GM18873 (cell line): ENCODE measurements at regions not wholly inside any gene's neighbourhood (a gene's known extent, or its start where the extent isn't known, plus 50 kb on each side); places are given as distances from the start of the nearest gene placed in this dataset.

Experiments
- ATAC-seq: cut with Tn5 transposase; IDR thresholded peaks from one replicate; pipeline ENCODE4 v1.9.1; 2021; ENCODE audit warnings: mild to moderate bottlenecking, moderate library complexity, moderate number of reproducible peaks; ENCODE audit not compliant: unreplicated experiment, low FRiP score

- no peak for ATAC-seq
Measured at GRCh38 chr12:98121963-98122362, 393.4 kb upstream of the TMPO start.

- no peak for ATAC-seq
Measured at GRCh38 chr12:98123021-98123461, 392.3 kb upstream of the TMPO start.

GRCh38 chr12:98126637-98127335 lies 388.6 kb upstream of the TMPO start:
- ATAC-seq, result no peak

GRCh38 chr12:98127336-98127679 lies 388.1 kb upstream of the TMPO start:
- no peak for ATAC-seq

GRCh38 chr12:98127854-98128253 lies 387.5 kb upstream of the TMPO start:
- ATAC-seq, result no peak

- ATAC-seq, result no peak
Measured at GRCh38 chr12:98136544-98136943, 378.8 kb upstream of the TMPO start.

GRCh38 chr12:98137278-98137677 lies 378.1 kb upstream of the TMPO start:
- no peak for ATAC-seq

- ATAC-seq, result no peak
Measured at GRCh38 chr12:98144953-98145352, 370.4 kb upstream of the TMPO start.

- ATAC-seq, result no peak
Measured at GRCh38 chr12:98146043-98146442, 369.3 kb upstream of the TMPO start.

GRCh38 chr12:98146487-98146886 lies 368.9 kb upstream of the TMPO start:
- ATAC-seq, result no peak

GRCh38 chr12:98149270-98149669 lies 366.1 kb upstream of the TMPO start:
- ATAC-seq, result peak; percentile 78

GRCh38 chr12:98149691-98150210 lies 365.6 kb upstream of the TMPO start:
- ATAC-seq, result no peak

GRCh38 chr12:98151105-98151590 lies 364.2 kb upstream of the TMPO start:
- no peak for ATAC-seq

GRCh38 chr12:98151984-98152383 lies 363.4 kb upstream of the TMPO start:
- no peak for ATAC-seq

- ATAC-seq, result no peak
Measured at GRCh38 chr12:98154850-98155249, 360.5 kb upstream of the TMPO start.

GRCh38 chr12:98156697-98157096 lies 358.7 kb upstream of the TMPO start:
- ATAC-seq, result no peak

GRCh38 chr12:98162906-98163678 lies 352.3 kb upstream of the TMPO start:
- ATAC-seq, result no peak

GRCh38 chr12:98172304-98172703 lies 343.1 kb upstream of the TMPO start:
- no peak for ATAC-seq

GRCh38 chr12:98172801-98173200 lies 342.6 kb upstream of the TMPO start:
- no peak for ATAC-seq

- no peak for ATAC-seq
Measured at GRCh38 chr12:98173773-98174427, 341.5 kb upstream of the TMPO start.

- no peak for ATAC-seq
Measured at GRCh38 chr12:98174428-98174809, 341.0 kb upstream of the TMPO start.
